Esophagus squamous epithelium (tissue), 4 donors: ENCODE measurements at regions not wholly inside any gene's neighbourhood (a gene's known extent, or its start where the extent isn't known, plus 50 kb on each side); places are given as distances from the start of the nearest gene placed in this dataset.

Experiments used
- CTCF ChIP-seq, 6 experiments: fragments of 450-650 bp in 4 of 6; fragments of 200-600 bp in 2 of 6; sonication (generic) in 2 of 6; IDR thresholded peaks; one replicate each; pipeline ENCODE4 v1.5.1; 2016 to 2019; ENCODE audit warnings: antibody characterized with exemption in 6 of 6, mild to moderate bottlenecking in 4 of 6, moderate library complexity in 4 of 6
- POLR2A ChIP-seq, 4 donors: fragments of 450-650 bp; IDR thresholded peaks; one replicate each; pipeline ENCODE4 v1.6.1; 2017; ENCODE audit warnings: antibody characterized with exemption in 4 of 4, mild to moderate bottlenecking in 4 of 4, moderate library complexity in 3 of 4

DNA sequence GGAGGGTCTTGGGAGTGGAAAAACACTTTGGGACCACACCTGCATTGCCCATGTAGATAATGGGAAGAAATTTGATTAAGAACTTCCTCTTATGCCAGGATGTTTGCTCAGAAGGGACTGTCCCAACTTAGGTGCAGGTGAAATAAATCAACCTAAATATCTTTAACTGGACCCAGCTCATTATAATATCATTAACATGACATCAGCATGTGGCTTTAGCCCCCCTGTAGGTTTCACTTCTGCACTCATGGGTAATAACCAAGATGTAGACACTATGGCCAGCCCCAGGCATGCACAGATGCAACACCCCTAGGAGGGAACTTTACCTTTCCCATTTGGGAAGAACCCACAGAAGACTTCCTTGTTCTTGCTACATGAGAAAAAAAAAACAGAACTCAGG lies 227.4 kb upstream of the ZNF804A start:
- TF ChIP-seq CTCF (IDR thresholded peaks at IDR 0.05) (no peak), POLR2A (IDR thresholded peaks at IDR 0.05) (no peak)
